ENCODE measurements at regions not wholly inside any gene's neighbourhood (a gene's known extent, or its start where the extent isn't known, plus 50 kb on each side); places are given as distances from the start of the nearest gene placed in this dataset.

- no peak for DNase-seq
Observed at GRCh38 chr13:39859898-39860297, 204.4 kb downstream of the COG6 start.

- no peak for DNase-seq
Observed at GRCh38 chr13:39862900-39863299, 207.4 kb downstream of the COG6 start.

- DNase-seq, result no peak
Observed at GRCh38 chr13:39864221-39864620, 208.8 kb downstream of the COG6 start.

- no peak for DNase-seq
Observed at GRCh38 chr13:39866722-39867121, 211.3 kb downstream of the COG6 start.

GRCh38 chr13:39867807-39868206 is 212.3 kb downstream of the COG6 start:
- no peak for DNase-seq

GRCh38 chr13:39870197-39870747 is 214.8 kb downstream of the COG6 start:
- no peak for DNase-seq

- no peak for DNase-seq
Observed at GRCh38 chr13:39874331-39875053, 219.0 kb downstream of the COG6 start.

- no peak for DNase-seq
Observed at GRCh38 chr13:39875111-39875987, 219.9 kb downstream of the COG6 start.

GRCh38 chr13:39876258-39876657 is 220.8 kb downstream of the COG6 start:
- no peak for DNase-seq

- DNase-seq, result no peak
Observed at GRCh38 chr13:39877134-39877533, 221.7 kb downstream of the COG6 start.

- DNase-seq, result no peak
Observed at GRCh38 chr13:39879286-39880035, 224.0 kb downstream of the COG6 start.

- no peak for DNase-seq
Observed at GRCh38 chr13:39881383-39881782, 225.9 kb downstream of the COG6 start.

- DNase-seq, result no peak
Observed at GRCh38 chr13:39881887-39882286, 226.4 kb downstream of the COG6 start.

GRCh38 chr13:39884166-39884565 is 228.7 kb downstream of the COG6 start:
- DNase-seq, result no peak

GRCh38 chr13:39886336-39886735 is 230.9 kb downstream of the COG6 start:
- DNase-seq, result no peak

GRCh38 chr13:39887387-39887786 is 231.9 kb downstream of the COG6 start:
- no peak for DNase-seq

GRCh38 chr13:39888865-39889810 is 233.7 kb downstream of the COG6 start:
- DNase-seq, result no peak

GRCh38 chr13:39890537-39890936 is 235.1 kb downstream of the COG6 start:
- DNase-seq, result no peak

GRCh38 chr13:39892721-39893685 is 237.5 kb downstream of the COG6 start:
- no peak for DNase-seq

GRCh38 chr13:39893808-39894207 is 238.3 kb downstream of the COG6 start:
- no peak for DNase-seq

- no peak for DNase-seq
Observed at GRCh38 chr13:39894586-39894985, 239.1 kb downstream of the COG6 start.

All from SHP77 treated with DMSO at 0.1 percent for 48 hours (cell line).